HepG2 (cell line): ENCODE measurements at regions not wholly inside any gene's neighbourhood (a gene's known extent, or its start where the extent isn't known, plus 50 kb on each side); places are given as distances from the start of the nearest gene placed in this dataset.

Experiments
- ATAC-seq: fragments of 200-7000 bp; cut with Tn5 transposase; 3 replicates; pipeline ENCODE4 v1.9.1; 2020; ENCODE audit warnings: mild to moderate bottlenecking, moderate library complexity
- BruUV-seq: library from RNA; stranded (reverse); fragments of 400-500 nt; replicated peaks from 2 replicates; lab custom pipeline; 2021; lab: Mats Ljungman, UMichigan
- CTCF ChIA-PET: fragments of 300-600 bp; formaldehyde crosslinking; extraction: SDS; loops from one replicate; lab custom pipeline; 2021; ENCODE audit warnings: low total read pairs, inconsistent platforms, low intra/inter-chr PET ratio; lab: Yijun Ruan, JAX
- POLR2A ChIA-PET: fragments of 350-600 bp; sonication (Branson Sonifier 250); formaldehyde crosslinking; loops from one replicate; lab custom pipeline; 2020; ENCODE audit warnings: antibody characterized with exemption, inconsistent platforms; lab: Yijun Ruan, JAX
- DNase-seq: peaks from one replicate; pipeline ENCODE4 v3.0.0-alpha.2; 2015; ENCODE audit warnings: low spot score
- FAIRE-seq: peaks from 3 replicates; lab custom pipeline; 2011; peaks lifted over from hg19 to GRCh38; lab: Jason Lieb, UNC
- H2AFZ ChIP-seq: one replicate; pipeline ENCODE4 v1.6.1; 2011; ENCODE audit warnings: low read length, inconsistent platforms
- H3K27ac ChIP-seq: fragments of 300-600 bp; 3 replicates; pipeline ENCODE4 v1.8.0; 2011; ENCODE audit warnings: mixed run types, mild to moderate bottlenecking, mixed read lengths, low read length, inconsistent platforms; ENCODE audit not compliant: insufficient read depth; ENCODE audit errors: extremely low read length
- H3K27me3 ChIP-seq, 2 experiments: fragments of 200-600 bp in 1 of 2; 2 replicates in 1 of 2; 3 replicates in 1 of 2; pipeline versions ENCODE4 v1.6.0 to v1.8.0; 2011; ENCODE audit warnings: low read length in 2 of 2, mild to moderate bottlenecking in 2 of 2, moderate library complexity in 2 of 2, inconsistent platforms in 1 of 2; ENCODE audit not compliant: insufficient read depth in 2 of 2, control insufficient read depth in 1 of 2
- H3K36me3 ChIP-seq, 2 experiments: fragments of 200-600 bp in 1 of 2; replicated peaks in 1 of 2; 2 replicates in 1 of 2; 3 replicates in 1 of 2; pipeline versions ENCODE4 v1.5.1 to v1.8.0; 2011; ENCODE audit warnings: low read length in 2 of 2, inconsistent platforms in 1 of 2; ENCODE audit not compliant: insufficient read depth in 2 of 2, control insufficient read depth in 1 of 2
- H3K4me1 ChIP-seq: 2 replicates; pipeline ENCODE4 v1.5.1; 2012; ENCODE audit warnings: low read length, inconsistent platforms; ENCODE audit not compliant: insufficient read depth
- H3K4me2 ChIP-seq: 2 replicates; pipeline ENCODE4 v1.6.0; 2011; ENCODE audit warnings: low read depth, low read length, inconsistent platforms
- H3K4me3 ChIP-seq, 3 experiments: fragments of 200-600 bp in 1 of 3; sonication (generic), shearing (Covaris generic) in 1 of 3; replicated peaks in 1 of 3; 2 replicates each; pipeline ENCODE4 v1.5.1; 2011 to 2016; ENCODE audit warnings: low read length in 3 of 3, inconsistent platforms in 2 of 3, low read depth in 2 of 3, mild to moderate bottlenecking in 2 of 3, control low read depth in 1 of 3, mixed read lengths in 1 of 3; ENCODE audit not compliant: insufficient read depth in 1 of 3
- H3K79me2 ChIP-seq: one replicate; pipeline ENCODE4 v1.6.1; 2011; ENCODE audit warnings: low read length, inconsistent platforms; ENCODE audit not compliant: insufficient read depth
- H3K9ac ChIP-seq: 2 replicates; pipeline ENCODE4 v1.6.0; 2011; ENCODE audit warnings: mild to moderate bottlenecking, low read depth, low read length, inconsistent platforms; ENCODE audit not compliant: insufficient read depth
- H3K9me3 ChIP-seq: 2 replicates; pipeline ENCODE4 v1.5.1; 2012; ENCODE audit warnings: mild to moderate bottlenecking, low read length
- H4K20me1 ChIP-seq: 2 replicates; pipeline ENCODE4 v1.6.0; 2011; ENCODE audit warnings: inconsistent platforms, mild to moderate bottlenecking, low read length, moderate library complexity; ENCODE audit not compliant: insufficient read depth
- AGO1 ChIP-seq: fragments of 200-400 bp; formaldehyde crosslinking; IDR thresholded peaks from 2 replicates; pipeline ENCODE4 v1.6.1; 2017; ENCODE audit warnings: mild to moderate bottlenecking, low read depth, low read length, moderate library complexity; ENCODE audit not compliant: poor library complexity, severe bottlenecking
- JARID2 ChIP-seq: sonication (generic); formaldehyde crosslinking; IDR thresholded peaks from 2 replicates; pipeline ENCODE4 v1.8.1; 2023; ENCODE audit warnings: missing genetic modification reagents, inconsistent platforms; ENCODE audit not compliant: insufficient replicate concordance
- KAT8 ChIP-seq: IDR thresholded peaks from 2 replicates; pipeline ENCODE4 v1.6.1; 2016; ENCODE audit warnings: missing genetic modification reagents, missing compliant biosample characterization
- KLF9 ChIP-seq: IDR thresholded peaks from 2 replicates; pipeline ENCODE4 v1.6.1; 2016; ENCODE audit warnings: low read depth
- ZFP36L2 ChIP-seq: sonication (generic); formaldehyde crosslinking; IDR thresholded peaks from 2 replicates; pipeline ENCODE4 v1.4.0; 2020; ENCODE audit warnings: missing genetic modification reagents
- ZNF3 ChIP-seq: IDR thresholded peaks from 2 replicates; pipeline ENCODE4 v1.7.0; 2017; ENCODE audit warnings: inconsistent platforms
- ZNF30 ChIP-seq: sonication (generic); formaldehyde crosslinking; IDR thresholded peaks from 2 replicates; pipeline ENCODE4 v1.5.0; 2020; ENCODE audit warnings: mild to moderate bottlenecking, missing genetic modification reagents
- ZNF746 ChIP-seq: sonication (generic); formaldehyde crosslinking; IDR thresholded peaks from 2 replicates; pipeline ENCODE4 v1.8.0; 2022; ENCODE audit warnings: mild to moderate bottlenecking, missing genetic modification reagents
- ZNF773 ChIP-seq: sonication (generic); formaldehyde crosslinking; IDR thresholded peaks from 2 replicates; pipeline ENCODE4 v1.4.0; 2020; ENCODE audit warnings: missing genetic modification reagents, borderline replicate concordance
- WGBS: methylation state at CpG from one replicate; pipeline ENCODE4 v1.1.6; 2017; ENCODE audit warnings: low lambda C conversion rate; 5-methylcytosine and 5-hydroxymethylcytosine counted together
- in situ Hi-C: cut with HindIII; loops from 2 replicates; pipeline ENCODE4 v1.10.0; 2017; ENCODE audit warnings: low pct_unique_long_range_greater_than_20kb; ENCODE audit not compliant: extremely low pct_ligation_motif_present
- intact Hi-C: fragments of 100-400 bp; cut with micrococcal nuclease; formaldehyde crosslinking; loops from one replicate; pipeline ENCODE4 v1.10.0; 2022; ENCODE audit not compliant: unreplicated experiment
- TF ChIP-seq, protein P1 (sequence below): sonication (generic); formaldehyde crosslinking; IDR thresholded peaks from 2 replicates; pipeline ENCODE4 v1.4.0; 2020; ENCODE audit warnings: missing genetic modification reagents
- TF ChIP-seq, protein P2 (sequence below): sonication (generic); formaldehyde crosslinking; IDR thresholded peaks from 2 replicates; pipeline ENCODE4 v1.8.0; 2022; ENCODE audit warnings: missing genetic modification reagents, low read depth, mild to moderate bottlenecking, borderline replicate concordance
- TF ChIP-seq, protein P3 (sequence below): sonication (generic); formaldehyde crosslinking; IDR thresholded peaks from 2 replicates; pipeline ENCODE4 v1.4.0; 2020; ENCODE audit warnings: missing genetic modification reagents, borderline replicate concordance
- TF ChIP-seq, protein P4 (sequence below): sonication (generic); formaldehyde crosslinking; IDR thresholded peaks from 2 replicates; pipeline ENCODE4 v1.4.0; 2020; ENCODE audit warnings: missing genetic modification reagents

DNA sequence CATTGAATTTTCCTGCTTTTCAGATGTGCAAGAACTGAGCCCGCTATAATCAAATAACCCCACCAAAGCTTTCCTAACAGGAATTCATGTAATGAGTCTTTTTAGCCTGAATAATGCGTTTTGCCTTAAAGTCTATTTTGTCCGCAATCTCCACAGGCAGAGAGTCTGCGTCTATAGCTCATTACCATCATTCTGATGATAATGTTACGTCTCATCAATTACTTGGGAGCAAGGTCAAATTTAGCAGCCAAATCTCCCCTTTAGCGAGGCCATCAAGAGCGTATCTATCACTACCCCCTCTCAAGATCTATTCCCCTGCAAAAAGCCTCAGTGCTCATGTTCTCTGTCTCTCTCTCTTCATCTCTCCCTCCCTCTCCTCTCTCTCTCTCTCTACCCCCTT is 416.1 kb downstream of the ZSWIM6 start:
- no peak overlapping the region for H3K9ac ChIP-seq

More for the DNA sequence above, 416.1 kb downstream of the ZSWIM6 start:
- in situ Hi-C loops = no loop called here
- Histone ChIP-seq H3K4me1 (no peaks in the 10 kb centered on the region), H3K36me3 (no peaks in the 10 kb centered on the region), H2AFZ (no peak overlapping the region), H3K9me3 (no peaks in the 10 kb centered on the region), H3K79me2 (no peaks in the 10 kb centered on the region), H3K4me3 (no peak overlapping the region), H3K27me3 (no peaks in the 10 kb centered on the region), H4K20me1 (no peaks in the 10 kb centered on the region), H3K4me2 (no peak overlapping the region), H3K27ac (no peak overlapping the region)
- DNase-seq (no peak), FAIRE-seq (no peak), ATAC-seq (no peak)
- POLR2A ChIA-PET = no interaction called here
- no TSS peak for BruUV-seq
- intact Hi-C loops = no loop called here
- TF ChIP-seq AGO1 = no peak
- TF ChIP-seq ZFP36L2 (CRISPR knock-in tag) = no peak
- no peak for TF ChIP-seq JARID2
- no peak for TF ChIP-seq KAT8
- TF ChIP-seq, protein P1, sequence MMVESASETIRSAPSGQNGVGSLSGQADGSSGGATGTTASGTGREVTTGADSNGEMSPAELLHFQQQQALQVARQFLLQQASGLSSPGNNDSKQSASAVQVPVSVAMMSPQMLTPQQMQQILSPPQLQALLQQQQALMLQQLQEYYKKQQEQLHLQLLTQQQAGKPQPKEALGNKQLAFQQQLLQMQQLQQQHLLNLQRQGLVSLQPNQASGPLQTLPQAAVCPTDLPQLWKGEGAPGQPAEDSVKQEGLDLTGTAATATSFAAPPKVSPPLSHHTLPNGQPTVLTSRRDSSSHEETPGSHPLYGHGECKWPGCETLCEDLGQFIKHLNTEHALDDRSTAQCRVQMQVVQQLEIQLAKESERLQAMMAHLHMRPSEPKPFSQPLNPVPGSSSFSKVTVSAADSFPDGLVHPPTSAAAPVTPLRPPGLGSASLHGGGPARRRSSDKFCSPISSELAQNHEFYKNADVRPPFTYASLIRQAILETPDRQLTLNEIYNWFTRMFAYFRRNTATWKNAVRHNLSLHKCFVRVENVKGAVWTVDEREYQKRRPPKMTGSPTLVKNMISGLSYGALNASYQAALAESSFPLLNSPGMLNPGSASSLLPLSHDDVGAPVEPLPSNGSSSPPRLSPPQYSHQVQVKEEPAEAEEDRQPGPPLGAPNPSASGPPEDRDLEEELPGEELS (CRISPR knock-in tag) = no peak
- TF ChIP-seq ZNF30 = no peak
- no peak for TF ChIP-seq ZNF773 (CRISPR knock-in tag)
- TF ChIP-seq, protein P2, sequence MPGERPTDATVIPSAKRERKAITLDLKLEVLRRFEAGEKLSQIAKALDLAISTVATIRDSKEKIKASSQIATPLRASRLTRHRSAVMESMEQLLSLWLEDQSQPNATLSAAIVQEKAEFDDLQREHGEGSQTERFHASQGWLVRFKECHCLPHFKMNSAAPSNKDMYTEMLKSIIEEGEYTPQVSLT (CRISPR knock-in tag) = no peak
- TF ChIP-seq, protein P3, sequence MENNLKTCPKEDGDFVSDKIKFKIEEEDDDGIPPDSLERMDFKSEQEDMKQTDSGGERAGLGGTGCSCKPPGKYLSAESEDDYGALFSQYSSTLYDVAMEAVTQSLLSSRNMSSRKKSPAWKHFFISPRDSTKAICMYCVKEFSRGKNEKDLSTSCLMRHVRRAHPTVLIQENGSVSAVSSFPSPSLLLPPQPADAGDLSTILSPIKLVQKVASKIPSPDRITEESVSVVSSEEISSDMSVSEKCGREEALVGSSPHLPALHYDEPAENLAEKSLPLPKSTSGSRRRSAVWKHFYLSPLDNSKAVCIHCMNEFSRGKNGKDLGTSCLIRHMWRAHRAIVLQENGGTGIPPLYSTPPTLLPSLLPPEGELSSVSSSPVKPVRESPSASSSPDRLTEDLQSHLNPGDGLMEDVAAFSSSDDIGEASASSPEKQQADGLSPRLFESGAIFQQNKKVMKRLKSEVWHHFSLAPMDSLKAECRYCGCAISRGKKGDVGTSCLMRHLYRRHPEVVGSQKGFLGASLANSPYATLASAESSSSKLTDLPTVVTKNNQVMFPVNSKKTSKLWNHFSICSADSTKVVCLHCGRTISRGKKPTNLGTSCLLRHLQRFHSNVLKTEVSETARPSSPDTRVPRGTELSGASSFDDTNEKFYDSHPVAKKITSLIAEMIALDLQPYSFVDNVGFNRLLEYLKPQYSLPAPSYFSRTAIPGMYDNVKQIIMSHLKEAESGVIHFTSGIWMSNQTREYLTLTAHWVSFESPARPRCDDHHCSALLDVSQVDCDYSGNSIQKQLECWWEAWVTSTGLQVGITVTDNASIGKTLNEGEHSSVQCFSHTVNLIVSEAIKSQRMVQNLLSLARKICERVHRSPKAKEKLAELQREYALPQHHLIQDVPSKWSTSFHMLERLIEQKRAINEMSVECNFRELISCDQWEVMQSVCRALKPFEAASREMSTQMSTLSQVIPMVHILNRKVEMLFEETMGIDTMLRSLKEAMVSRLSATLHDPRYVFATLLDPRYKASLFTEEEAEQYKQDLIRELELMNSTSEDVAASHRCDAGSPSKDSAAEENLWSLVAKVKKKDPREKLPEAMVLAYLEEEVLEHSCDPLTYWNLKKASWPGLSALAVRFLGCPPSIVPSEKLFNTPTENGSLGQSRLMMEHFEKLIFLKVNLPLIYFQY (CRISPR knock-in tag) = no peak
- no peak for TF ChIP-seq KLF9 (CRISPR knock-in tag)
- TF ChIP-seq, protein P4, sequence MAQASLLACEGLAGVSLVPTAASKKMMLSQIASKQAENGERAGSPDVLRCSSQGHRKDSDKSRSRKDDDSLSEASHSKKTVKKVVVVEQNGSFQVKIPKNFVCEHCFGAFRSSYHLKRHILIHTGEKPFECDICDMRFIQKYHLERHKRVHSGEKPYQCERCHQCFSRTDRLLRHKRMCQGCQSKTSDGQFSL (CRISPR knock-in tag) = no peak
- no peak for TF ChIP-seq ZNF3 (CRISPR knock-in tag)
- TF ChIP-seq ZNF746 (CRISPR knock-in tag) = no peak
- CTCF ChIA-PET = no interaction called here
- WGBS = 42% methylated on average over 7 of the region's 7 CpGs
